OCI-LY1 (cell line): ENCODE measurements at regions not wholly inside any gene's neighbourhood (a gene's known extent, or its start where the extent isn't known, plus 50 kb on each side); places are given as distances from the start of the nearest gene placed in this dataset.

Source experiments
- H2AFZ ChIP-seq: fragments of 200-600 bp; sonication (generic), shearing (Covaris generic); 2 replicates; pipeline ENCODE4 v1.6.0; 2014; ENCODE audit warnings: antibody characterized with exemption, mild to moderate bottlenecking, low read length
- H3F3A ChIP-seq: fragments of 200-600 bp; sonication (generic), shearing (Covaris generic); 2 replicates; pipeline ENCODE4 v1.6.0; 2014; ENCODE audit warnings: mild to moderate bottlenecking, antibody characterized with exemption, low read length, moderate library complexity; ENCODE audit not compliant: insufficient read depth
- H3K27ac ChIP-seq: fragments of 200-600 bp; sonication (generic); 2 replicates; pipeline ENCODE4 v1.5.1; 2014; ENCODE audit warnings: low read length, mixed run types, mild to moderate bottlenecking, low read depth; ENCODE audit not compliant: poor library complexity, severe bottlenecking
- H3K27me3 ChIP-seq: fragments of 200-600 bp; sonication (generic); 2 replicates; pipeline ENCODE4 v1.6.0; 2014; ENCODE audit warnings: antibody characterized with exemption, mild to moderate bottlenecking, low read length, moderate library complexity; ENCODE audit not compliant: insufficient read depth
- H3K36me3 ChIP-seq: fragments of 200-600 bp; sonication (generic); 2 replicates; pipeline ENCODE4 v1.6.1; 2014; ENCODE audit warnings: mild to moderate bottlenecking, antibody characterized with exemption, low read length, moderate library complexity, mixed read lengths; ENCODE audit not compliant: insufficient read depth
- H3K4me1 ChIP-seq: fragments of 200-600 bp; sonication (generic); 2 replicates; pipeline ENCODE4 v1.5.1; 2014; ENCODE audit warnings: mild to moderate bottlenecking, low read length, moderate library complexity; ENCODE audit not compliant: insufficient read depth, severe bottlenecking
- H3K4me2 ChIP-seq: fragments of 200-600 bp; sonication (generic), shearing (Covaris generic); 2 replicates; pipeline ENCODE4 v1.6.1; 2014; ENCODE audit warnings: low read length
- H3K4me3 ChIP-seq: fragments of 200-600 bp; sonication (generic); 2 replicates; pipeline ENCODE4 v1.5.1; 2014; ENCODE audit warnings: low read length, low read depth, mild to moderate bottlenecking, mixed read lengths; ENCODE audit not compliant: poor library complexity, severe bottlenecking
- H3K79me2 ChIP-seq: fragments of 200-600 bp; shearing (Covaris generic); 2 replicates; pipeline ENCODE4 v1.6.1; 2016; ENCODE audit warnings: mixed run types, low read length, mixed read lengths; ENCODE audit not compliant: insufficient read depth
- H3K9ac ChIP-seq: fragments of 200-600 bp; sonication (generic), shearing (Covaris generic); 2 replicates; pipeline ENCODE4 v1.6.1; 2014; ENCODE audit warnings: mild to moderate bottlenecking, low read length, mixed read lengths
- H3K9me2 ChIP-seq: fragments of 200-600 bp; sonication (generic), shearing (Covaris generic); 2 replicates; pipeline ENCODE4 v1.6.1; 2014; ENCODE audit warnings: low read depth, mild to moderate bottlenecking, low read length, mixed read lengths
- H3K9me3 ChIP-seq: fragments of 200-600 bp; shearing (Covaris generic); 2 replicates; pipeline ENCODE4 v1.6.1; 2014; ENCODE audit warnings: low read length, mixed read lengths
- H4K20me1 ChIP-seq: fragments of 200-600 bp; sonication (generic), shearing (Covaris generic); 2 replicates; pipeline ENCODE4 v1.6.0; 2016; ENCODE audit warnings: mild to moderate bottlenecking, low read length; ENCODE audit not compliant: insufficient read depth
- CTCF ChIP-seq: fragments of 200-600 bp; sonication (generic), shearing (Covaris generic); IDR thresholded peaks from 2 replicates; pipeline ENCODE4 v1.5.1; 2017; ENCODE audit warnings: mild to moderate bottlenecking, antibody characterized with exemption, low read length, moderate library complexity, mixed read lengths
- EZH2 ChIP-seq: fragments of 200-600 bp; sonication (generic), shearing (Covaris generic); IDR thresholded peaks from 2 replicates; pipeline ENCODE4 v1.8.0; 2017; ENCODE audit warnings: borderline replicate concordance, mixed run types, mild to moderate bottlenecking, antibody characterized with exemption, low read length, moderate library complexity, mixed read lengths

GRCh38 chr14:51564986-51565604 lies 86.6 kb upstream of the FRMD6 start:
- Histone ChIP-seq H3F3A (no peaks in the 10 kb centered on the region), H2AFZ (no peak overlapping the region), H3K4me1 (no peaks in the 10 kb centered on the region), H3K36me3 (no peaks in the 10 kb centered on the region), H3K27me3 (no peaks in the 10 kb centered on the region), H3K27ac (no peak overlapping the region), H3K9me3 (no peaks in the 10 kb centered on the region), H3K9me2 (no peaks in the 10 kb centered on the region), H3K79me2 (no peaks in the 10 kb centered on the region), H4K20me1 (no peaks in the 10 kb centered on the region), H3K4me2 (no peak overlapping the region), H3K9ac (no peak overlapping the region), H3K4me3 (no peak overlapping the region)
- TF ChIP-seq EZH2 (no peak), CTCF (no peak)

- no peaks in the 10 kb centered on the region for H3K9me2 ChIP-seq
- TF ChIP-seq EZH2: no peak
- no peak for TF ChIP-seq CTCF
Observed at GRCh38 chr14:51566831-51567582, 84.7 kb upstream of the FRMD6 start.

GRCh38 chr14:51568366-51568765 lies 83.3 kb upstream of the FRMD6 start:
- no peak overlapping the region for H2AFZ ChIP-seq
- no peaks in the 10 kb centered on the region for H3K4me1 ChIP-seq
- no peaks in the 10 kb centered on the region for H3K36me3 ChIP-seq
- H3K4me3 ChIP-seq: no peak overlapping the region
- TF ChIP-seq EZH2: no peak
- TF ChIP-seq CTCF: no peak
- no peaks in the 10 kb centered on the region for H3K9me2 ChIP-seq
- no peak overlapping the region for H3K4me2 ChIP-seq
- no peaks in the 10 kb centered on the region for H3K27me3 ChIP-seq
- no peak overlapping the region for H3K9ac ChIP-seq
- H4K20me1 ChIP-seq: no peaks in the 10 kb centered on the region
- no peaks in the 10 kb centered on the region for H3F3A ChIP-seq
- H3K27ac ChIP-seq: no peak overlapping the region
- H3K9me3 ChIP-seq: no peaks in the 10 kb centered on the region
- H3K79me2 ChIP-seq: no peaks in the 10 kb centered on the region

More at GRCh38 chr14:51566831-51567582, 84.7 kb upstream of the FRMD6 start:
- H3K9ac ChIP-seq: no peak overlapping the region
- no peak overlapping the region for H3K27ac ChIP-seq
- no peaks in the 10 kb centered on the region for H3K36me3 ChIP-seq
- no peaks in the 10 kb centered on the region for H3K4me1 ChIP-seq
- no peaks in the 10 kb centered on the region for H4K20me1 ChIP-seq
- H3K4me2 ChIP-seq: no peak overlapping the region
- H3F3A ChIP-seq: no peaks in the 10 kb centered on the region
- H3K9me3 ChIP-seq: no peaks in the 10 kb centered on the region
- no peak overlapping the region for H2AFZ ChIP-seq
- H3K4me3 ChIP-seq: no peak overlapping the region
- H3K79me2 ChIP-seq: no peaks in the 10 kb centered on the region
- no peaks in the 10 kb centered on the region for H3K27me3 ChIP-seq
